ENCODE measurements at regions not wholly inside any gene's neighbourhood (a gene's known extent, or its start where the extent isn't known, plus 50 kb on each side); places are given as distances from the start of the nearest gene placed in this dataset.

GRCh38 chr10:6783471-6783870, 203.4 kb upstream of the PRKCQ start:
- Histone ChIP-seq H3K4me3 (no peak overlapping the region), H3K4me1 (peaks cover 0 to 25% (median 6%) of the 10 kb centered on the region in 4 donors), H3K27me3 (no peaks in the 10 kb centered on the region), H3K27ac (no peak overlapping the region), H3K9me3 (no peaks in the 10 kb centered on the region), H3K36me3 (no peaks in the 10 kb centered on the region)
- DNase-seq (ENCODE audit: low spot score in 2 of 2), result no peak
- TF ChIP-seq CTCF (IDR thresholded peaks at IDR 0.05) (no peak), POLR2A (IDR thresholded peaks at IDR 0.05) (no peak)
- WGBS, 2 donors, result 93 to 94% methylated on average over 1 of the region's 1 CpG

GRCh38 chr10:6782378-6782777, 202.3 kb upstream of the PRKCQ start:
- H3K27me3 ChIP-seq, result no peaks in the 10 kb centered on the region
- 27 to 45% methylated on average over 2 of the region's 2 CpGs for WGBS, 2 donors
- H3K4me3 ChIP-seq, result no peak overlapping the region
- H3K4me1 ChIP-seq, result peaks cover 0 to 22% (median 6%) of the 10 kb centered on the region in 4 donors
- H3K9me3 ChIP-seq, result no peaks in the 10 kb centered on the region
- TF ChIP-seq CTCF (IDR thresholded peaks at IDR 0.05) (no peak), POLR2A (IDR thresholded peaks at IDR 0.05) (no peak), EP300 (IDR thresholded peaks at IDR 0.05) (no peak)
- H3K27ac ChIP-seq, result no peak overlapping the region
- H3K36me3 ChIP-seq, result no peaks in the 10 kb centered on the region
- DNase-seq (ENCODE audit: low spot score in 2 of 2), result no peak

- no peaks in the 10 kb centered on the region for H3K27me3 ChIP-seq
- no peak overlapping the region for H3K4me3 ChIP-seq
- H3K4me1 ChIP-seq, result peaks cover 0 to 13% (median 0%) of the 10 kb centered on the region in 4 donors
- H3K36me3 ChIP-seq, result no peaks in the 10 kb centered on the region
- 54 to 59% methylated on average over 3 of the region's 3 CpGs for WGBS, 2 donors
- H3K9me3 ChIP-seq, result no peaks in the 10 kb centered on the region
- DNase-seq (ENCODE audit: low spot score in 2 of 2), result no peak
- no peak overlapping the region for H3K27ac ChIP-seq
- no peak for TF ChIP-seq POLR2A (IDR thresholded peaks at IDR 0.05)
- no peak for TF ChIP-seq EP300 (IDR thresholded peaks at IDR 0.05)
- no peak for TF ChIP-seq CTCF (IDR thresholded peaks at IDR 0.05)
Measured at GRCh38 chr10:6781133-6781770, 201.2 kb upstream of the PRKCQ start.

GRCh38 chr10:6780008-6780677, 200.1 kb upstream of the PRKCQ start:
- 90 to 92% methylated on average over 5 of the region's 5 CpGs for WGBS, 2 donors
- Histone ChIP-seq H3K27ac (no peak overlapping the region), H3K9me3 (no peaks in the 10 kb centered on the region), H3K36me3 (no peaks in the 10 kb centered on the region), H3K4me3 (no peak overlapping the region), H3K4me1 (peaks cover 0 to 10% (median 0%) of the 10 kb centered on the region in 4 donors), H3K27me3 (no peaks in the 10 kb centered on the region)
- TF ChIP-seq POLR2A (IDR thresholded peaks at IDR 0.05) (no peak), EP300 (IDR thresholded peaks at IDR 0.05) (no peak), CTCF (IDR thresholded peaks at IDR 0.05) (no peak)
- DNase-seq (ENCODE audit: low spot score in 2 of 2), result no peak

- TF ChIP-seq POLR2A (IDR thresholded peaks at IDR 0.05) (no peak), CTCF (IDR thresholded peaks at IDR 0.05) (no peak), EP300 (IDR thresholded peaks at IDR 0.05) (peak in 1 of 2 donors; percentile 45)
- peaks cover 0 to 10% (median 0%) of the 10 kb centered on the region in 4 donors for H3K4me1 ChIP-seq
- no peak overlapping the region for H3K4me3 ChIP-seq
- no peaks in the 10 kb centered on the region for H3K27me3 ChIP-seq
- H3K27ac ChIP-seq, result peak overlapping the region in 2 of 4 donors; percentile 39 to 46
- no peaks in the 10 kb centered on the region for H3K9me3 ChIP-seq
- DNase-seq (ENCODE audit: low spot score in 2 of 2), result no peak
- 48 to 49% methylated on average over 4 of the region's 4 CpGs for WGBS, 2 donors
- H3K36me3 ChIP-seq, result no peaks in the 10 kb centered on the region
Measured at GRCh38 chr10:6778992-6779701, 199.1 kb upstream of the PRKCQ start.
